Fibroblast of lung (primary cell): ENCODE measurements at regions not wholly inside any gene's neighbourhood (a gene's known extent, or its start where the extent isn't known, plus 50 kb on each side); places are given as distances from the start of the nearest gene placed in this dataset.

ENCODE experiments used
- DNase-seq, 2 donors: peaks; one replicate each; pipeline versions ENCODE4 v3.0.0 to v3.0.0-alpha.2; 2010; ENCODE audit warnings: low read depth in 2 of 2
- H2AFZ ChIP-seq: 2 replicates; pipeline ENCODE4 v1.5.1; 2012; ENCODE audit warnings: low read length, control low read depth, inconsistent platforms
- H3K27ac ChIP-seq: 2 replicates; pipeline ENCODE4 v1.5.1; 2011; ENCODE audit warnings: low read length, control low read depth; ENCODE audit not compliant: insufficient read depth
- H3K27me3 ChIP-seq: 2 replicates; pipeline ENCODE4 v1.5.1; 2011; ENCODE audit warnings: mild to moderate bottlenecking, low read length; ENCODE audit not compliant: control insufficient read depth, insufficient read depth
- H3K36me3 ChIP-seq: 2 replicates; pipeline ENCODE4 v1.5.1; 2011; ENCODE audit warnings: low read length; ENCODE audit not compliant: control insufficient read depth, insufficient read depth
- H3K4me1 ChIP-seq: 2 replicates; pipeline ENCODE4 v1.5.1; 2011; ENCODE audit warnings: low read length; ENCODE audit not compliant: control insufficient read depth, insufficient read depth; ENCODE audit errors: extremely low read depth
- H3K4me2 ChIP-seq: 2 replicates; pipeline ENCODE4 v1.5.1; 2011; ENCODE audit warnings: low read length, control low read depth; ENCODE audit not compliant: insufficient read depth; ENCODE audit errors: extremely low read depth
- H3K4me3 ChIP-seq, 4 experiments: fragments of 200-600 bp in 1 of 4; sonication (generic) in 1 of 4; replicated peaks in 1 of 4; 2 replicates each; pipeline ENCODE4 v1.5.1; 2011 to 2016; ENCODE audit warnings: low read length in 4 of 4, low read depth in 3 of 4, mild to moderate bottlenecking in 3 of 4, control low read depth in 2 of 4, inconsistent platforms in 1 of 4, mixed read lengths in 1 of 4; ENCODE audit not compliant: insufficient read depth in 1 of 4; ENCODE audit errors: control extremely low read depth in 1 of 4
- H3K79me2 ChIP-seq: 2 replicates; pipeline ENCODE4 v1.5.1; 2012; ENCODE audit warnings: mild to moderate bottlenecking, low read length, inconsistent platforms; ENCODE audit not compliant: control insufficient read depth, insufficient read depth
- H3K9ac ChIP-seq: 2 replicates; pipeline ENCODE4 v1.5.1; 2011; ENCODE audit warnings: mild to moderate bottlenecking, low read length, control low read depth; ENCODE audit not compliant: insufficient read depth
- H3K9me3 ChIP-seq: 2 replicates; pipeline ENCODE4 v1.5.1; 2012; ENCODE audit warnings: low read depth, low read length; ENCODE audit not compliant: control insufficient read depth, insufficient read depth
- H4K20me1 ChIP-seq: 2 replicates; pipeline ENCODE4 v1.5.1; 2011; ENCODE audit warnings: low read length; ENCODE audit not compliant: control insufficient read depth, insufficient read depth; ENCODE audit errors: extremely low read depth
- EZH2 ChIP-seq: IDR thresholded peaks from 2 replicates; pipeline ENCODE4 v1.5.1; 2012; ENCODE audit warnings: low read length, control low read depth, mild to moderate bottlenecking; ENCODE audit errors: missing control alignments
- TF ChIP-seq, protein P1 (sequence below), 2 donors: IDR thresholded peaks in 1 of 2; conservative IDR thresholded peaks in 1 of 2; 1 replicate in 1 of 2; 2 replicates in 1 of 2; pipeline ENCODE4 v1.5.1; 2011 to 2012; ENCODE audit warnings: low read length in 2 of 2, control low read depth in 1 of 2, inconsistent platforms in 1 of 2, low read depth in 1 of 2, mild to moderate bottlenecking in 1 of 2

DNA sequence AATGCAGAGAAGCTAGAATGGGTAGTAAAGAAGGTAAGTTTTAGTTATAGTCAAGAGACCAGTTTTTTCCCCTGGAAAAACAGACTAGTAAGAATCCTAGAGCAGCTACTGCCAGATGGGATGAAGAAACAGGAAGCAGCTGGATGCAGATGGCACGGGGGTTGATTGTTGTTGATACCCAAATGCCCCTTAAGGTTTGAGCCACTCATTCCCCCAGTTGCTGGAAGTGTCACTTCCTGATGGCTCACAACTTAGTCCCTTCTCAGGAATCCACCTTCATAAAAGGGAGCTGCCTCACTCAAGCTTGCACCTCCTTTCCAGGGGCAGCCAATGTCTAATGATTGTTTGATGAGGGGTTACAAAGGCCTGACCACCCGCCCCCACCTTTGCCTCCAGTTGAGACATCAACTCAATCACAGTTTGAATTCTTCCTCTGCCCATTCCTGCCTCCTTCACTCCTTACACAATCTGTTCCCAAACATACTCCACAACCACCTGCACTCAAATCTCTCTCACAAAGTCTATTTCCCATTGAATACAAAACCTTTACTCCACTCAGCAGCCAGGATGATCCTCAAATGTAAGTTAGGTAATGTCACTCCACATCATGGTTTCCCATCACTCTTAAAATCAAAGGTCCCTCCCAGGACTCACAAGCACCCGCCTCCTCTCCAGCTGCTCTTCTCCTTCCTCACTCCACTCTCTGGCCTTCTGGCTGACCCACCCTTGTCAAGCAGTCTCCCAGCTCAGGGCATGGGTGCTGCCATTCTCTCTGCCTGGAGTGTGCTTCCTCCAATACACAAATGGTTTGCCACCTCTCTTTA is 450.1 kb upstream of the THBS1 start:
- peaks cover 57% of the 10 kb centered on the region for H3K4me1 ChIP-seq
- no peak overlapping the region for H3K9ac ChIP-seq

DNA sequence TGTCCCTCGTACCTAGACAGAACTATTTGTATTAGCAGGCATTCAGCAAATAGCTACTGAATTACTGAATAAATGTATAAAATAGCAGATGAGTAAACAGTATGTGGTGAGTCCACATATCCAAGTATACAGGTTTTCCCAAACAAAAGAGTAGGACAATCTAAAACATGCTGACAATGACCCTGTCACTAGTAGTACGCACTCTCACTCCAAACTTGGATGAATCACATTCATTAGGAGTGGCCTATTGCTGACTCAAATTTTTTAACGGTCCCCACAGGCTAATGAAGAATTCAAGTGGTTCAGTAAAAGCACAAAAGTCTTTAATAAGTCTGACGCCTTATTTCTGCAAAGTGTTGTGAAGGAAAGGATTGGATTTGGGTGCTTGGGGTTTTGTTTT is 449.3 kb upstream of the THBS1 start:
- Histone ChIP-seq H3K27ac (peak overlapping the region; percentile 89), H3K27me3 (no peaks in the 10 kb centered on the region), H3K4me1 (peaks cover 60% of the 10 kb centered on the region), H3K79me2 (no peaks in the 10 kb centered on the region), H3K36me3 (no peaks in the 10 kb centered on the region), H3K9me3 (no peaks in the 10 kb centered on the region), H3K4me3 (no peak overlapping the region), H3K9ac (no peak overlapping the region), H3K4me2 (no peak overlapping the region), H4K20me1 (no peaks in the 10 kb centered on the region), H2AFZ (no peak overlapping the region)
- DNase-seq: peak in 1 of 2 donors; percentile 75
- TF ChIP-seq, protein P1, sequence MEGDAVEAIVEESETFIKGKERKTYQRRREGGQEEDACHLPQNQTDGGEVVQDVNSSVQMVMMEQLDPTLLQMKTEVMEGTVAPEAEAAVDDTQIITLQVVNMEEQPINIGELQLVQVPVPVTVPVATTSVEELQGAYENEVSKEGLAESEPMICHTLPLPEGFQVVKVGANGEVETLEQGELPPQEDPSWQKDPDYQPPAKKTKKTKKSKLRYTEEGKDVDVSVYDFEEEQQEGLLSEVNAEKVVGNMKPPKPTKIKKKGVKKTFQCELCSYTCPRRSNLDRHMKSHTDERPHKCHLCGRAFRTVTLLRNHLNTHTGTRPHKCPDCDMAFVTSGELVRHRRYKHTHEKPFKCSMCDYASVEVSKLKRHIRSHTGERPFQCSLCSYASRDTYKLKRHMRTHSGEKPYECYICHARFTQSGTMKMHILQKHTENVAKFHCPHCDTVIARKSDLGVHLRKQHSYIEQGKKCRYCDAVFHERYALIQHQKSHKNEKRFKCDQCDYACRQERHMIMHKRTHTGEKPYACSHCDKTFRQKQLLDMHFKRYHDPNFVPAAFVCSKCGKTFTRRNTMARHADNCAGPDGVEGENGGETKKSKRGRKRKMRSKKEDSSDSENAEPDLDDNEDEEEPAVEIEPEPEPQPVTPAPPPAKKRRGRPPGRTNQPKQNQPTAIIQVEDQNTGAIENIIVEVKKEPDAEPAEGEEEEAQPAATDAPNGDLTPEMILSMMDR (conservative IDR thresholded peaks at IDR 0.05 in 1 of 2, IDR thresholded peaks at IDR 0.05 in 1 of 2; ENCODE audit: low read depth in 1 of 2, low read length in 2 of 2): no peak
- TF ChIP-seq EZH2: no peak

More for the DNA sequence above, 450.1 kb upstream of the THBS1 start:
- no peaks in the 10 kb centered on the region for H3K9me3 ChIP-seq
- H3K4me2 ChIP-seq: no peak overlapping the region
- H4K20me1 ChIP-seq: no peaks in the 10 kb centered on the region
- no peaks in the 10 kb centered on the region for H3K36me3 ChIP-seq
- no peak overlapping the region for H3K4me3 ChIP-seq
- TF ChIP-seq, protein P1 (conservative IDR thresholded peaks at IDR 0.05 in 1 of 2, IDR thresholded peaks at IDR 0.05 in 1 of 2; ENCODE audit: low read depth in 1 of 2, low read length in 2 of 2): no peak
- no peak for TF ChIP-seq EZH2
- no peaks in the 10 kb centered on the region for H3K27me3 ChIP-seq
- no peaks in the 10 kb centered on the region for H3K79me2 ChIP-seq
- DNase-seq: no peak
- no peak overlapping the region for H2AFZ ChIP-seq
- peak overlapping the region; percentile 89 for H3K27ac ChIP-seq

DNA sequence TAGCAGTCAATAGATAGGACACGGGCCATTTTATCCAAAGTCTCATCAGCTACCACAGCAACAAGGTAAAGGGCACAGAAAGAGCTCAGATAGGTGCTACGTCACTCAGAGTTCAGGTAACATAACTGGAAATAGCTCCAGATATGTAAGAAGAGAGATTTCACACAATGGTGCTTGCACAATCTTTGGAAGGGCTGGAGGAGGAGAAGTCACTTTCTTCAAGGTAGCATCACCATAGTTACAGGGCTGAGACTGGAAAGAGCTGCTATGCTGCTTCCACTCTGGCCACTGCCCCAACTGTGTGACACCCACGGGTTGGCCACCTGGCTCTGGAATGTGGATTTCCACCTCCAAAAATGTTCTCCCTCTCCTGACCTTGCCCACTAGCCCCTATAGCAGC is 448.8 kb upstream of the THBS1 start:
- Histone ChIP-seq H3K9ac (no peak overlapping the region), H3K4me1 (peaks cover 59% of the 10 kb centered on the region), H3K4me3 (no peak overlapping the region), H2AFZ (no peak overlapping the region), H3K79me2 (no peaks in the 10 kb centered on the region), H3K4me2 (no peak overlapping the region), H3K36me3 (no peaks in the 10 kb centered on the region), H3K9me3 (no peaks in the 10 kb centered on the region), H3K27me3 (no peaks in the 10 kb centered on the region), H3K27ac (peak overlapping the region; percentile 89), H4K20me1 (no peaks in the 10 kb centered on the region)
- TF ChIP-seq EZH2: no peak
- TF ChIP-seq, protein P1 (conservative IDR thresholded peaks at IDR 0.05 in 1 of 2, IDR thresholded peaks at IDR 0.05 in 1 of 2; ENCODE audit: low read depth in 1 of 2, low read length in 2 of 2): no peak
- no peak for DNase-seq
